Umbilical cord (tissue), 1 donor: ENCODE measurements at regions not wholly inside any gene's neighbourhood (a gene's known extent, or its start where the extent isn't known, plus 50 kb on each side); places are given as distances from the start of the nearest gene placed in this dataset.

ENCODE experiments used
- DNase-seq: peaks from one replicate; pipeline ENCODE4 v3.0.0-alpha.2; 2015; ENCODE audit warnings: low spot score

DNA sequence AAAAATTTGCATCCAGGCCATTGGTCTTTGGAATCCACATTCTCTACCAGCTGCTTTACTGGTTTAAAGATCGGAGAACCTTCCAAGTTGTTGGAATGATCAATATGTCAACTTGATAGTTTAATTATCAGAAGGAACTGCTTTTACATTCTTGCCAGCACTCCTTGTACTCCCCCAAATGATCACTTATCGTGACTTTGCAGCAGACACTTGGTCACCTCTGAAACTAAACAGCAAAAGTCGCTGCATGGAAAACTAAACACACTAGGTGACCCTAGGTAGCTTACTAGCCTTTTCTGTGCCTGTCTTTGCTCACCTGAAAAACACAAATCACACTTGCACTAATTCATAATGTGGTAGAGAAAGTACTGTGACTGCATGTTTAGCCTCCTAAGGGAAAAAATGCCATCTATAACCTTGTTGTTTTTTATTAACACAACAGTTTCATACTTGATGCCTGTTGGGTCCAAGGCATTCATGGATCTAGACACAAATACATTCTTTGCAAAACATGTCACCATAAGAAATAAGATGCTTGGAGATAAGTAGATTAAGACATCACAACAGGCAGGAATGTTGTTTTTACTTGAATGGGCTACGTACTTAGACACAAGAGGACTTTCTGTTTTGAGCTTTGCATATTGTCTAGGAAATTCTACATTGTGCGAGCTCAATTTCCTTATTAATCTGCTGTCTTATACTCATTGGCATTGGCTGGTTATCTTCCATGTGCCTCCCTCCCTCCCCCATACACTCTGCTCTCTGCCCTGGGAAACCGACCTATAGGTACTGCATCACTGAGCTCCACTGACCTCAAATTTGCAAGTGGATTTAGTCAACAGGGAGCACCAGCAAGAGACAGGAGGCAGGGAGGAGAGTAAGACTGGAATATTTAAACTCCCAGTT is 219.1 kb upstream of the STK17B start:
- no peak for DNase-seq

DNA sequence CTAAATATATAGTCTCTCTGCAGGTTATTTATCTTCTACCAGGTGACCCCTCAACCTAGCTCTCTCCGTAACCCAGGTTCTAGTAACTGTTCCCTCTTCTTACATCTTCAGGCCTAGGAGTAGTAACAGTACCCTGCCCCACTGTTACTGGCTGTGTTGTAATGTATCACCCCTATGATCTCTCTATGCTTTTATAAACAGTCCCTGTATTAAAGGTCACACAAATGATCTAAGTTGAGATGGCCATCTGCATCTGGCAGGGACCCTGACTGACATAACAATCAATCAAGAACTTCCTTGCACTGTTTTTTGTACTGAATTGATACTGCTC is 219.7 kb upstream of the STK17B start:
- no peak for DNase-seq

DNA sequence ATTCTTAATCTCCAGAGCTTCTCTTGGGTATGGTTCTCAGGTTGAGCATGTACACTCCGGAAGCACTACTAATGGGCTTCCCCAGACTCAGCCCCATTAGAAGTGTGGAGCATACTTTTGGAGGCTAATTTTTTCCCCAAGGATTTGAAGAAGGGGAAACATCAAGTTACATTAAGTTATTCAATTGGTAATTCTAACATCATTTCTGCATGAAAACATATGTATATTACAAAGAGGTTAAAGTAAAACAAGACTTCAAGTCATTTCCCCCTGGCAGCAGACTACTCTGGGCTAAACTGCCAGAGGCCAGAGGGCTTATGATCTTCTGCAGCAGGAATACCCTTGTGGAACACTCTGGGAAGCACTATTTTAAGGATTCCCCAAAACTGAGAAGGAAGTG is 227.7 kb upstream of the STK17B start:
- DNase-seq: no peak

DNA sequence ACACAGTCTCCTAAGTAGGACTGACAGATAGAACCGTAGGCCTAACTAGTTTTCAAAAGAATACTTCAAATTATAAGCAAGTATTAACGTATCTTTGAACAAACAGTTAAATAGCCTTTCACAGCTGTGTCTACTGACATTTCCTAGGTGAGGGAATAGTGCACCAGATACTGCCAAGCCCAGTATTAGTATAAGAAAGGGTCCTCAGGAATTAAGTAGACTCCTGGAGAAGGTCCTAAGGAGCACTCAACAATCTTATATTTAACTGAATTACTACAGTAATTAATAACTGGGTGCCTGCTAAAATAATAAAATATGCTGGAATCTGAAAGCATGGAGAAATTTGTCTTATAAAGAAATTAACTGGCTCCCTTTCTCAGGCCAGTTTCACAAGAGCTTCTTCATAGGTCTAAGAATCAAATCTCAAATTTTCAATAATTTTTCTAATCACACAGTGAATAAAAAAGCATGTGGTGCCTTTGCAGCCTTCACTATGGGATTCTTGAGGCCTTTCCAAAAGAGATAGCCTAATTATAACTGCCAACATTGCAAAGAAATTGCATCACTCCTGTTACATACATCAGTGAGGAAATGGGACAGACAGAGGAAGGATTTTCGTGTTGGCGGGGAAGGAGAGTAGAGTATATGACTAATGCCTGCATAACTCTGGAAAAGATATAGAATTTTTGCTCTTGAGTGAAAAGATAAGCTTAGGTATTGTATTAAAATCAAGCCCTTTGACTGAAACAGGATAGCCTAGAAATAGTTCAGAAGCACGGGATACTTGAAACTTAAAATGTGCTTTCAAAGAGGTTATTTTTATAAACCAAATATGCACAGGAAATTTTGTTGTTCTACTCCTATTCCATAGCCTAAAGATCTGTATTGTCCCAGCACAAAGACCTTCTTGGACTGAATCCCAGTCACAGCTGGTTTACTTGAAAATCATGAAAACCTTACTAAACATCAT is 228.6 kb upstream of the STK17B start:
- DNase-seq: peak; percentile 97

DNA sequence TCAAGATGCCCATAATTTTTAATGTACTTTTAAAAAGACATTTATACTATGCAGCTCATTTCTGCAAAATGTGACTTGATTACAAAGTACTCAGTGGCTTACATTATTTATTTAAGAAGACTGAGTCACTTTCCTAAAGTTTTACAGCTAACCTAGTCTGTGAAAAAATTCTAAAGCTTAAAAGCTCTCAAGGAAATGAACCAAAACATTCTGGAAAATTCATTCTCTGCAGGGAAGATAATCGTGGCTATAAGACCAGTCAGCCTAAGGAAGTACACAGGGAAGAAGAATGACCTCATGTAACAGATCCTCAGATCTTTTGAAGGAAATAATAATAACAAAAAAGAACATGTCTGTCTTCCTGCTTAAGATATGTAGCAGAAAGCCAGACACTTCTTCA is 232.1 kb upstream of the STK17B start:
- DNase-seq: peak; percentile 87

DNA sequence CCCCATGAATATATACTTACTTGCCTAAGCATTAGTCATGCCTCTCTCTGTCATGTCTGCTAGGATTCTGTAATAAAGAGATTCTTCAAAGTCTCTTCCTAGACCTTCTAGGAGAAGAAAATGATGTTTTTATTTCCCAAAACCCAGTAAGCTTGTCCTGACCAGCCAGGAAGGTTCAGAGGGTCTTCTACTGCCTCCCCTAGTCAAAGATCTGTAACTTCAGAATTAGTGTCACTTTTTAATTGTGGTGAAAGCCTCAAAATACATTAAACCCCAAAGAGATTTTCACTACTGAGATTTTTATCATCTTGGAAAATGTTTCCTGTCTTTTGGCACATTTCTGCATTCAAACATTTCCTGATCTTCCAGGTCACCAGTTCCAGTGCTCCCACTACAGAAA is 232.9 kb upstream of the STK17B start:
- no peak for DNase-seq

DNA sequence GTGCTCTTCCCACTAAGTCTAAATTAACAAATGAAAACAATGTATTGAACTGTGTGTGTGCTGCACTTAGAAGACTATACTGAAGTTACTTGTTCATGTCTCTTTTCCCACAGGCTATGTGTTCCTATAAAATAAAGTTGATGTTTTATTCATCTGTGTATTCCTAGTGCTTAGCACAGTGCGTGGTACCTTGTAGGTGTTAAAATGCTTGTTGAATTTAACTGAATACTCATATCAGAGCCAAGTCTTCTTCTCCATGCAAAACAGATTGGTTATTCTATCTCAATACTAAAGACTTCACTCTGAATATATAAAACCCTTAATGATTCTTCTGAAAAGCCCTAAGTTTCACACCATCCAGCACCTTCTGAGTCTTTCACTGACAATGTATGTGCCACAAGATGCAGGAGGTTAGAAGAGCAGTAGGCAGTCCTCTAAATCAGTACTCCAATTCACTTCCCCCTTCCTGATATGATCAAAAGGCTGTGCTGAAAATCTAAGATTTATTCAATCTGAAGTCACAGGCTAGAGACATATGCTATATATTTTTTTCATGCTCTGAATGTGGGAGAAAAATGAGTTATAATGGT is 231.7 kb upstream of the CCDC150 start:
- DNase-seq: no peak

DNA sequence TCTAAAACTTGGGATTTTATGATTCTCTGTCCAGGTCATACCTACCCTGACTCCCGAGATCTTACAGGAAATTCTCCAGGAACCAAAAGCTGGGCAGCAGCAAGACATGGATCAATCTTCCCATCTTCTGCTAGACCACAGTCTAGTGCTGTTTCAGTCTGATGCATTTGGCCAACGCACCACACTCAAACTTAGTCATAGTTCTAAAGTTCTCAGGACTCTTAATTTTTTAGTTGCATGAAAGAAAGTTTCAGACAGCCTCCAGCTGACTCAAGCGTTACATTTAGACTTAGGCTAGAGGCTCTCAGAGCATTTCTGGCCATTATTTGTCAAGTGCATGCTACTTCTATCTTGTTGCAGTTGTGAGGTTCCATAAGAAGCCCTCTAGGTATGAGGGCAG is 230.1 kb upstream of the CCDC150 start:
- no peak for DNase-seq

DNA sequence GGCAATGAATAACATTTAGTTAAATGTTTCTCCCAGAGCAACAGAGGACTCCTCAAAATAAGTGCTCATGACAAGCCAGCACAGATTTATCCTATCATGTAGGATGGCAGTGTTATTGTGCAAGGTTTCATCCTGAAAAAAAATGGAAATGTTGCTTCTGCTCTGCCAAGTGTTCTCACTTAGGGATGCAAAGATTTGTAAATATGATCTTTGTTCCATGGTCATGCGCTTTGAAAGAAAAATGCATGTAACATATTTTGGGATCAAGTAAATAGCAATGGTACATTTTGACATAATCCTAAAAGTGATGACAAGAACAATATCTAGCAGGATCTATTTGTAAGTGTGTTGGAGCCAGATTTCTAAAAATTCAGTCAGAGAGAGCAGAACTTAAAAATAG is 229.5 kb upstream of the CCDC150 start:
- DNase-seq: peak; percentile 28

DNA sequence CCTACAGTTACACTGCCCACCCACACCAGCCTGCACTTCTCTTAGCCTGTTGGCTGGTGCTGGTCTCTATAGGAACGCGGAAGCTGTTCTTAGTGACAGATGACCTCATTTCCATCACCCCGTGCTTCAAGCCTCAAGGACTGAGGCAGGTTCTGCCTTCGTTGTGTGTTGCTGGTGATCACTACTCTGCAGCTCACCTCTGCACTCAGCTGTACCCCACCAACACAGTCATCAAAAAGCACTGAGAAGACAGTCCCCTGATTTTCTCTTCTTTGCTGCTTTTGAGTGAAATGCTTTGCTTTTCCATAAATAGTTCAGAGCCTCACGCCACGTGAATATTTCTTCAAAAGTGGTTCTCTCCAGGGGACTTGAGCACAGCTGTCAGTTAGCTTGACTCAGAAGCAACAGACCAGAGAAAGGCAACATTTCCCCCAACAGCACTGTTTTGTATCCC is 225.7 kb upstream of the CCDC150 start:
- peak; percentile 43 for DNase-seq

DNA sequence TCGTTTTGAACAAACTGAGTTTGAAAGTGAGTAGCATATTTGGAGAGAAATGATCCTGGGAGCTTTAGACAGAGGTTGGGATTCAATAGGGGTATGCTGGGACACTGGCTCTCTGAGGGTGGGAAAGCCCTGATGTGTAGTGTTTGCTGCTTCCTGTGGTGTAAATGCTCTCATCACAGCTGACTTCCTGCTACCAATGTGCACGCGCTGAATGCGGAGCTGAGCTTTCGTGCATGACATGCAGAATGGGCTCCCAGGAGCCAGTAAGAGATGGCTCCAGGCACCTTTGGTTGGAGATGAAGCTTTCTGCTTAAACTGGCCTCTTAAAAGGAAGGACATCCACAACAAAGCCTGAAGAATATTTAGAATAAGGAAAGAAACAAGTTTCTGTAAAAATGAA is 224.1 kb upstream of the CCDC150 start:
- DNase-seq: no peak

DNA sequence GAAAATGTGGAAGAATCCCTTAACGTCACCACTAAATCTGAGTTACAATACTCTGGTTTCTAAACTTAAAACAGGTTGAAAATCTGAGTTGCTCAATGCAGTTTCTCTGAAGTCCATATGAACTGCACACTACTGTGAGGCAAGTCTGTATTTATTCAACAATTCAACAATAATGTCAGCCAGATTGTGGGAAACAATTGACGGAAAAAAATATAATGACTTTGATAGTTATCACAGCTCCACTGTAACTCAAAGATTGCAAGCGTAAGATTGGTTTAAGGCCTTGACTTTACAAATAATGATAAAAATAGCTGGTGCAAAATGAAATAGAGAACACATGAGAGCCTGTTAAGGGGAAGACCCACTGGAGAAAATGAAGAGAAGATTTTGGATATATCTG is 219.4 kb upstream of the CCDC150 start:
- DNase-seq: no peak

DNA sequence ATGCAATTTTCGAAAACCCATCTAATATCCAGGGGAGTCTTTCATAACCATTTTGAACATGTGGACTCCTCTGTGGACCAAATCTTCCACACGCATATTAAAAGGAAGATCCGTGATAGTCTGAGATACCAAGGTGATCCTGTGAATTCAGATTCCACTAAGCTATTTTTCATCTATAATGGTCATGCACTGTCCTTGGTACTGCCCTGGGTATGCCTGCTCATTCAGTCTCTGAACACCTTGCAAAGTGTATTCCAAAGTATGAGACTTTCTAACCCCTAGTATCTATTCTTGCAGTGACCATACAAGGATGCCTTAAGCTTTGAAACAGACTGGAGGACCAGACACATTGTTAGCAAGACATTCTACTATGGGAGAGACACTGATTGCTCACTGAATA is 217.6 kb upstream of the CCDC150 start:
- DNase-seq: no peak

DNA sequence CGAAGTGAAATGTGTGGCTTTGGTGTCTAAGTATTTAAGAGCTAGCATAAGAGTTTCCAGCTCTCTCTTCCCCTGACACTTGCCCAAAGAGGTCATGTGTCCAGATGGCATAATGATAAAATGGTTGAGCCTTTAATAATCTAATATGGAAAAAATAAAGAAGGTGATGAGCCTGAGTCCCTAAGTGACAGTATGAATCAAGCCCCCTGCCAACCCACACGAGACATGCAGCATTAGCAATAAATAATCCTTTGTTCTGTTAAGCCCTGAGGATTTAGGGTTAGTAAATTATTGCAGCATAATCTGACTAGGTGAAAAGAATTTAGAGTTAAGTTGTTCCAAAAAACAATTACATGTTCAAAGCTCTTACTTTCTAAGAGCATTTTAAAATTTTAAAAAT is 217.2 kb upstream of the CCDC150 start:
- DNase-seq: no peak

DNA sequence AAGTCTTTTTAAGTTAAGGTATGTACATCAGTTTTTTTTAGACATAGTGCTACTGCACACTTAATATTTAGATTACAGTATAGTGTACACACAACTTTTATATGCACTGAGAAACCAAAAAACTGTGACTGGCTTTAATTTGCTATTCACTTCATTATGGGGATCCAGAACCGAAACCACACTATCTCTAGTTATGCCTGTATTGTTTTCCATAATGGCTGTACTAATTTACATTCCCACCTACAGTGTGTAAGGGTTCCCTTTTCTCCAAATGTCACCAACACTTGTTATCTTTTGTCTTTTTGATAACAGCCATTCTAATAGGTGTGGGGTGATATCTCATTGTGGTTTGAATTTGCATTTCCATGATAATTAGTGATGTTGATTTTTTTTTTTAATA is 213.4 kb upstream of the CCDC150 start:
- no peak for DNase-seq

DNA sequence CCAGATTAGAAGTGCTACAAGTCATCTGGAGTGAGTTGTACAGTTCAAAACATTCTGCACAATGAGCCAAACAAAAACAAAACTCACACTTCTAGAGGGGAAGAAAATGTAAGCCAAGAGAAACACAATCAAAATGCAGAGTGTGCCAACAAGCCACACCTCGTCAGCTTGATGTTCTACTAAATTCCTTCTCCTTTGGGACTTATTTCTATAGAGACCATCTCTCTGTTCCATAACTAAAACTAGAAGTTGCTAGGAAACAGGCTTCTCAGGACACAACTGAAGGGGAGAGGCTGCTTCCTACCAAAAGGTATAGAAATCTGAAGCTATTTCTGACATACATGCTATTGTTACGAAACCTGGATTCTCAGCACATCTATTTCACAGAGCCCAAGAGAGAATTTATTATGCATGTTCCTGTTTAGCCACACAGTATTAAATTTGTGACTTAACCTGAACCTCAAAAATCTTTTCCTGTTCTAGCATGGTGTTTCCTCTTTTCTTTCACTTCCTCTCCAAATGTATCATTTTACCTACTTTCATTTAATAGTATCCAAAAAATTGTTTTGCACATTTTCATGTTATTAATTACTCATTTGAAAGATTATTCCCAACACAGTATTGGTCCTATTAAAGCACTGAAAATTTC is 211.4 kb upstream of the CCDC150 start:
- DNase-seq: no peak

DNA sequence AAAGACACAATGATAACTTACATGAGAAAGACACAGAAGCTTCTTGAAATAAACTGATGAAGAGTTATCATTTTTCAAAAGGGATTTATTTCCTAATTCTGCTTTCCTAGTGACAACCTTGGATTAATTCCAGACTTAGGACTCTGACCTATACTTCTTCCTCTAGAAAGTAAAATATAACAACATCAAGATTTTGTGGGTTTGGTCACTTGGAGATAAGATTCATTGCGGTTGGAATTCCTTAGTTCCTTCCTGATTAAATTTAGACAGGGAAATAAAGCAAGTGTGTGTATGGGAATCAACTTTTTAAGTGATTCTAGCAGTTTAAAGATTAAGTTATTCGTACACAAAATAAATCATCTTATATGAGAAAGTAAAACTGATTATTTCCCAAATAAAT is 208.4 kb upstream of the CCDC150 start:
- DNase-seq: no peak

DNA sequence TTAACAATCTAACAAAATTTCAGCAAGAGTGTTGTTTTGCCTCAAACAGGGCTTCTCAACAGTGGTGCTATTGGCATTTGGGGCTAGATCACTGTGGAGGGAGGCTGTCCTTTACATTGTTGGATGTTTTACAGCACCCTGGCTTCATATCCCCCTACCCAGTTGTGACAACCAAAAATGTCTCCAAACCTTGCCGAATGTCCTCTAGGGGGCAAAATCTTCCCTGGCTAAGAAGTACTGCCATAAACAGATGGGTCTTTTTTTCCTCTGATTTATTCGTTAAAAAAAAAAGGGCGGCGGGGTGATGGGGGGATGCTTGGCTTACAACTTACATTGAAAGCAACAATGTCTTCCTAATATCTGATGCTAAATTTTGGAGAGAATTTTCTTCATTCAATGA is 207.6 kb upstream of the CCDC150 start:
- DNase-seq: no peak

DNA sequence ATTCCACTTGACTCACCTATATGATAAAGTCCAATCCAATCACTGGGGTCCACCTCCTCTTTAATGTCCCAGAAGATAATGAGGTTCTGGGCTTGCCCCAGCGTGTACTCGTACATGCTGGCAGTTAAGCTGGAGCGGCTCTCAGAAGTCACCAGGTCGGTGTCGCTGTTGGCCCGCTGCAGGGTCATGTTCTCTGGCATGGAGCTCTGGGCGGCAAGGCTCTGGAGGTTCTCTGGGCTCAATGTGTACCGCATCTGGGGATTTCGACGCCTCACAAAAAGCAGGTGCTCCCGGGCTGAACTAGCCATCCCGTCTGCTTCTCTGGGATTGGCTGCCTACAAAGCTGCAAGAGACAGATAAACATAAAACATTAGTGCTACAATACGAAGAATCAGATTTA is 206.4 kb upstream of the CCDC150 start:
- DNase-seq: no peak

DNA sequence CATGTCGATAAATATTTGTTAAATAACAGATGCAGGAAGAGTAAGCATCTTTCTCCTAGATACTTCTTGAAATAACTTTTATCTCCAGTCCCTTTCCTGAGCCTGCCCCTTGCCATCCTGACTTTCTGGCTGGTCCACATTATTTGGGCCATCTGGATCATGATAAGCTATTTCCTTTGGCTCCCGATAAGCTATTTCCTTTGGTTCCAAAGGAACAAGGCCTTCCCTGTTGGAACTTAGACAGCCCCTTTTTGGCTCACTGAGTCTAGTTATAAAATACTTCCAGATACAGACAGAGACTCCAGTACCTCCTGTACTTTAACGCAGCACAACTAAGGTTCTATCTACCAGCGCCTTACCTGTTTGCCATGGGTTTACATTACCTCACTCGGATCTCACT is 205.3 kb upstream of the CCDC150 start:
- DNase-seq: no peak

DNA sequence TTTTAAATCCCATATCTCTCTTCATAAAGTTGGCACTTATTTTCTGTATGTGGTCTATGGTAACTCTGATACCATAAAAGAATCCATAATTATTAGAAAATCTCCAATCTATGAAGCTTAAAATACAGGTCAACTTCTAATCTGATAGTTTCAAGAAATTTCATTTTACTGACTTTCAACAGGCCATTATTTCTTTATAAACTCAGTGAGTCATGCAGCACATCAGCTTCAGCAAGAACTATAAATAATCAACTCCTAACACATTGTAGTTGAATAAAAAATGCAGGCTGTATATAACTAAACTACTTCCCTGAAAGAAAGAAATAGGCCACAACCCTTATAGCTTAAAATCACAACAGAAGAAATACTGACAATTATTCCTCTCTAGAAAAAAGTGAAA is 204.3 kb upstream of the CCDC150 start:
- DNase-seq: peak; percentile 21

DNA sequence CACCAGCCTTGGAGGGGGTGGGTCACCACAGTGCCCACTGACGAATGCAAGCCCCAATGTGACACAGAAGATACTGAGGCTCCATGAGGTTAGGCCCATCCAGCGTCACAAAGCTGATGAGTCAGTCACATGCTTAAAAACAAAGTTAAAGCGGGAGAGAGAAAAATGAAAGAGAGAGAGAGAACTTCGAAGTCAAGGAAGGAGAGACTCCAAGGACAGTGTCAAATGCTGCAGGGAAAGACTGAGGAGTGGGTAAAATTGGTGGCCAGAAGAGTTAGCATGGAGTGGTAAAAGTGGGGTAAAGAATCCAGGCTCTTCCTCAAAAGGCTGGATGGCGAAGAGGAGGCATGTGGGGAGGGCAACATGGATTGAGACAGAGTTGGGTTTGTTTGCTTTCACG is 201.9 kb upstream of the CCDC150 start:
- DNase-seq: no peak
